Caco-2 (cell line): ENCODE measurements at regions not wholly inside any gene's neighbourhood (a gene's known extent, or its start where the extent isn't known, plus 50 kb on each side); places are given as distances from the start of the nearest gene placed in this dataset.

Source experiments
- BruUV-seq: library from RNA; stranded (reverse); fragments of 400-500 nt; replicated peaks from 2 replicates; lab custom pipeline; 2021; lab: Mats Ljungman, UMichigan
- CTCF ChIA-PET: fragments of 300-600 bp; sonication (Branson Sonifier 250); formaldehyde crosslinking; loops from one replicate; lab custom pipeline; 2022; ENCODE audit warnings: antibody characterized with exemption; lab: Charles Lee
- POLR2A ChIA-PET: fragments of 300-600 bp; sonication (Branson Sonifier 250); formaldehyde crosslinking; loops from one replicate; lab custom pipeline; 2022; ENCODE audit warnings: antibody characterized with exemption; lab: Charles Lee
- DNase-seq, 2 experiments: peaks; one replicate each; pipeline versions ENCODE4 v3.0.0 to v3.0.0-alpha.2; 2020 to 2022
- H3K27me3 ChIP-seq: replicated peaks from 2 replicates; pipeline ENCODE4 v1.6.0; 2011; ENCODE audit warnings: low read length; ENCODE audit not compliant: control insufficient read depth, insufficient read depth
- H3K36me3 ChIP-seq: 2 replicates; pipeline ENCODE4 v1.5.1; 2011; ENCODE audit warnings: low read length; ENCODE audit not compliant: control insufficient read depth, insufficient read depth
- H3K4me1 ChIP-seq: fragments of 250-450 bp; sonication (Bioruptor Pico); 2 replicates; pipeline ENCODE4 v1.5.1; 2020; ENCODE audit warnings: mild to moderate bottlenecking
- H3K4me3 ChIP-seq: 2 replicates; pipeline ENCODE4 v1.5.1; 2011; ENCODE audit warnings: low read depth, mild to moderate bottlenecking, control low read depth, low read length
- H3K9me3 ChIP-seq: fragments of 250-450 bp; sonication (Bioruptor Pico); 2 replicates; pipeline ENCODE4 v1.5.1; 2020; ENCODE audit warnings: mild to moderate bottlenecking, moderate library complexity
- H3K27ac Mint-ChIP-seq: one replicate; pipeline ENCODE4 v1.8.0; 2022; ENCODE audit warnings: mixed read lengths; ENCODE audit not compliant: unreplicated experiment
- H3K27me3 Mint-ChIP-seq: one replicate; pipeline ENCODE4 v1.8.0; 2022; ENCODE audit warnings: mixed read lengths; ENCODE audit not compliant: insufficient read depth, unreplicated experiment
- H3K36me3 Mint-ChIP-seq: one replicate; pipeline ENCODE4 v1.8.0; 2022; ENCODE audit warnings: mild to moderate bottlenecking, mixed read lengths; ENCODE audit not compliant: insufficient read depth, unreplicated experiment
- H3K4me1 Mint-ChIP-seq: one replicate; pipeline ENCODE4 v1.8.0; 2022; ENCODE audit warnings: low read depth, mixed read lengths; ENCODE audit not compliant: unreplicated experiment
- H3K4me3 Mint-ChIP-seq: one replicate; pipeline ENCODE4 v1.8.0; 2022; ENCODE audit warnings: mild to moderate bottlenecking, moderate library complexity, mixed read lengths; ENCODE audit not compliant: unreplicated experiment
- H3K9me3 Mint-ChIP-seq: one replicate; pipeline ENCODE4 v1.8.0; 2022; ENCODE audit warnings: mixed read lengths; ENCODE audit not compliant: unreplicated experiment
- intact Hi-C: fragments of 100-400 bp; cut with micrococcal nuclease; formaldehyde crosslinking; loops from one replicate; pipeline ENCODE4 v1.10.0; 2022; ENCODE audit not compliant: unreplicated experiment
- TF ChIP-seq, protein P1 (sequence below), 2 experiments: fragments of 200-600 bp in 1 of 2; IDR thresholded peaks; 1 replicate in 1 of 2; 2 replicates in 1 of 2; pipeline versions ENCODE4 v1.5.1 to v1.8.0; 2011 to 2022; ENCODE audit warnings: antibody characterized with exemption in 1 of 2, control low read depth in 1 of 2, inconsistent platforms in 1 of 2, low read depth in 1 of 2, low read length in 1 of 2, mild to moderate bottlenecking in 1 of 2, moderate library complexity in 1 of 2; ENCODE audit not compliant: insufficient read depth in 1 of 2, severe bottlenecking in 1 of 2, unreplicated experiment in 1 of 2

DNA sequence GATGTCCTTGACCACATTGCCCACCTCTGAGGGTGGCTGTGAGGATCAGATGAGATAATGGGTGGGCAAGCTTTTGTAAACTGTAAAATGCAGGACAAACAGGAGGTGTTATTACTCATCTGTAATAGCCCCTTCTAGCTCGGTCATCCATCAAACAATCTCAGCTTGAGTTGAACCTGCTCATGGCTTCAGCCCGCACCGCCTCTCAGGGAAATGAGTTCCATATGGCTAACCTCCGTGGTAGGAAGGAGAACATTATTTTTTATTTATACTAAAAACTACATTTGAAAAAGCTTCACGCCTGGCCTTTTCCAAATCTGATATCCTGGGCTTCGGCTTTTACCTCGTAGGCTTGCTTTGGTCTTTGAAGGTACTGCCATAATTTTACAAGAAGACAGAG is 116.2 kb upstream of the USP24 start:
- CTCF ChIA-PET, result no interaction called here

DNA sequence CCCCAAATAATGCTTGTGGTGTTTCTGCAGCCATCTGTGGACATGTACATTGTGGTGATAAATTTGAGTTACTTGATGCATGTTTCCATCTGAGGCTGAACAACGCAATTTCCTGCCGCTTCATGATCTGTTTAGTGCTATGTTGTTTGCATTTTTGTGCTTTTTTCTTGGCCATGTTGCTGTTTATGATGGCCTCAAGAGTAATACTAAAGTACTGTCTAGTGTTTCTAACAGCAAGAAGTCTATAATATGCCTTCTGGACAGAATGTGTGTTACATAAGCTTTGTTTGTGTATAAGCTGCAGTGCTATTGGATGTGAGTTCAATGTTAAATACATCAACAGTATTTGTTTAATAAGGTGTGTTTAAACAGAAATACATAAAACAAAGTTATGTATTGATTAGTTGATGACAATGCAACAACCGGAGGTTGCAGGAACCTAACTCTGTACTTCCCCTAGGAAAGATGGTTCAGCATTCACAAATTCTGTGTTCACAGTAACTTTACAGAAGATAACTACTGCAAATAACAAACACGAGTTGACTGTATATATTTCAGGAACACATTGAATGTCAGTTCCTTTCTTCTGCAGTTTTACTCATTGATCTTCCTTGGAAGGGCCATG is 114.8 kb upstream of the USP24 start:
- POLR2A ChIA-PET, result no interaction called here

More for the DNA sequence above, 116.2 kb upstream of the USP24 start:
- no peak for DNase-seq
- Histone ChIP-seq H3K4me1 (no peaks in the 10 kb centered on the region), H3K36me3 (no peaks in the 10 kb centered on the region), H3K27me3 (no peaks in the 10 kb centered on the region), H3K4me3 (no peak overlapping the region), H3K9me3 (no peaks in the 10 kb centered on the region)
- Mint-ChIP-seq H3K4me1 (no peaks in the 10 kb centered on the region), H3K27me3 (no peaks in the 10 kb centered on the region), H3K4me3 (no peak overlapping the region), H3K36me3 (no peaks in the 10 kb centered on the region), H3K27ac (no peak overlapping the region), H3K9me3 (no peaks in the 10 kb centered on the region)
- intact Hi-C loops, result no loop called here
- TF ChIP-seq, protein P1, sequence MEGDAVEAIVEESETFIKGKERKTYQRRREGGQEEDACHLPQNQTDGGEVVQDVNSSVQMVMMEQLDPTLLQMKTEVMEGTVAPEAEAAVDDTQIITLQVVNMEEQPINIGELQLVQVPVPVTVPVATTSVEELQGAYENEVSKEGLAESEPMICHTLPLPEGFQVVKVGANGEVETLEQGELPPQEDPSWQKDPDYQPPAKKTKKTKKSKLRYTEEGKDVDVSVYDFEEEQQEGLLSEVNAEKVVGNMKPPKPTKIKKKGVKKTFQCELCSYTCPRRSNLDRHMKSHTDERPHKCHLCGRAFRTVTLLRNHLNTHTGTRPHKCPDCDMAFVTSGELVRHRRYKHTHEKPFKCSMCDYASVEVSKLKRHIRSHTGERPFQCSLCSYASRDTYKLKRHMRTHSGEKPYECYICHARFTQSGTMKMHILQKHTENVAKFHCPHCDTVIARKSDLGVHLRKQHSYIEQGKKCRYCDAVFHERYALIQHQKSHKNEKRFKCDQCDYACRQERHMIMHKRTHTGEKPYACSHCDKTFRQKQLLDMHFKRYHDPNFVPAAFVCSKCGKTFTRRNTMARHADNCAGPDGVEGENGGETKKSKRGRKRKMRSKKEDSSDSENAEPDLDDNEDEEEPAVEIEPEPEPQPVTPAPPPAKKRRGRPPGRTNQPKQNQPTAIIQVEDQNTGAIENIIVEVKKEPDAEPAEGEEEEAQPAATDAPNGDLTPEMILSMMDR (IDR thresholded peaks at IDR 0.05; ENCODE audit: insufficient read depth in 1 of 2, low read depth in 1 of 2, low read length in 1 of 2, severe bottlenecking in 1 of 2, unreplicated experiment in 1 of 2), result no peak
- POLR2A ChIA-PET, result no interaction called here
- no TSS peak for BruUV-seq

DNA sequence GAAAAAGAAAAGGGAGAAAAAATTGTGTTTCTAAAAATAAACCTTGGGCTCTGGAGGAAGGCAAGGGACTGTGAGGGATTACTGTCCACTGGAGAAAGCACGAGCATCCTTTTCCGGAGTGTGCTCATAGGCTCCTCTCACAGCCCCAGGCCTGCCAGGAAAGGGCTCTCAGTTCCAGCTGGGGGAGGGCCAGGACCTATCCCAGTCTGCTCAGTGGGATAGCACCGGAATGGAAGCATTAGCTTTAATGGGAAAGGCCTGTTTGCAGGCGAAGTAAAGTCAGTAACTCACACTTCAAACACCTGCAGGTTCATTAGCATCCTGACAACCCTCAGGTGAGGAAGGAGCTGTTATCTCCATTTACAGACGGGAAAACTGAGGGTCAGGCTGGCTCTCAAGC is 113.9 kb upstream of the USP24 start:
- no peak for DNase-seq
- no peak overlapping the region for H3K4me3 Mint-ChIP-seq
- ChIA-PET POLR2A (no interaction called here), CTCF (no interaction called here)
- TF ChIP-seq, protein P1 (IDR thresholded peaks at IDR 0.05; ENCODE audit: insufficient read depth in 1 of 2, low read depth in 1 of 2, low read length in 1 of 2, severe bottlenecking in 1 of 2, unreplicated experiment in 1 of 2), result no peak
- Histone ChIP-seq H3K36me3 (no peaks in the 10 kb centered on the region), H3K4me1 (no peaks in the 10 kb centered on the region), H3K9me3 (no peaks in the 10 kb centered on the region), H3K4me3 (no peak overlapping the region), H3K27me3 (no peaks in the 10 kb centered on the region)
- H3K27ac Mint-ChIP-seq, result no peak overlapping the region
- H3K9me3 Mint-ChIP-seq, result no peaks in the 10 kb centered on the region
- BruUV-seq, result no TSS peak
- intact Hi-C loops, result no loop called here
- no peaks in the 10 kb centered on the region for H3K4me1 Mint-ChIP-seq
- H3K27me3 Mint-ChIP-seq, result no peaks in the 10 kb centered on the region
- no peaks in the 10 kb centered on the region for H3K36me3 Mint-ChIP-seq

More for the DNA sequence above, 114.8 kb upstream of the USP24 start:
- Histone ChIP-seq H3K4me3 (no peak overlapping the region), H3K4me1 (no peaks in the 10 kb centered on the region), H3K36me3 (no peaks in the 10 kb centered on the region), H3K27me3 (no peaks in the 10 kb centered on the region), H3K9me3 (no peaks in the 10 kb centered on the region)
- no peaks in the 10 kb centered on the region for H3K36me3 Mint-ChIP-seq
- DNase-seq, result no peak
- CTCF ChIA-PET, result no interaction called here
- no TSS peak for BruUV-seq
- H3K27ac Mint-ChIP-seq, result no peak overlapping the region
- H3K4me3 Mint-ChIP-seq, result no peak overlapping the region
- H3K4me1 Mint-ChIP-seq, result no peaks in the 10 kb centered on the region
- intact Hi-C loops, result no loop called here
- H3K27me3 Mint-ChIP-seq, result no peaks in the 10 kb centered on the region
- TF ChIP-seq, protein P1 (IDR thresholded peaks at IDR 0.05; ENCODE audit: insufficient read depth in 1 of 2, low read depth in 1 of 2, low read length in 1 of 2, severe bottlenecking in 1 of 2, unreplicated experiment in 1 of 2), result no peak
- H3K9me3 Mint-ChIP-seq, result no peaks in the 10 kb centered on the region
